HFFc6 (cell line): ENCODE measurements at regions not wholly inside any gene's neighbourhood (a gene's known extent, or its start where the extent isn't known, plus 50 kb on each side); places are given as distances from the start of the nearest gene placed in this dataset.
A peak's percentile ranks its signal among the peaks of the same experiment; 100 is the strongest.

Source experiments
- DNase-seq: peaks from one replicate; pipeline ENCODE4 v3.0.0-alpha.2; 2018
- H3K27ac Mint-ChIP-seq: 2 replicates; pipeline ENCODE4 v1.8.0; 2020; ENCODE audit warnings: mild to moderate bottlenecking, mixed read lengths
- H3K27me3 Mint-ChIP-seq: 2 replicates; pipeline ENCODE4 v1.8.0; 2021; ENCODE audit warnings: mild to moderate bottlenecking, moderate library complexity, mixed read lengths; ENCODE audit not compliant: insufficient read depth
- H3K36me3 Mint-ChIP-seq: 2 replicates; pipeline ENCODE4 v1.8.0; 2021; ENCODE audit warnings: low read depth, mixed read lengths
- H3K4me1 Mint-ChIP-seq: 2 replicates; pipeline ENCODE4 v1.8.0; 2020; ENCODE audit warnings: low read depth, mixed read lengths
- H3K4me3 Mint-ChIP-seq: 2 replicates; pipeline ENCODE4 v1.8.0; 2020; ENCODE audit warnings: mild to moderate bottlenecking, moderate library complexity, mixed read lengths
- H3K9me3 Mint-ChIP-seq: 2 replicates; pipeline ENCODE4 v1.8.0; 2020; ENCODE audit warnings: mild to moderate bottlenecking, mixed read lengths
- CTCF ChIP-seq: fragments of 200-600 bp; sonication (generic); IDR thresholded peaks from 2 replicates; pipeline ENCODE4 v1.5.0; 2021; ENCODE audit warnings: antibody characterized with exemption, mild to moderate bottlenecking

GRCh38 chr10:124175701-124176348 lies 82.4 kb upstream of the CHST15 start:
- Mint-ChIP-seq H3K9me3 (no peaks in the 10 kb centered on the region; the same call in 1 of the 2 replicates), H3K4me3 (no peak overlapping the region), H3K4me1 (no peaks in the 10 kb centered on the region; the same call in 1 of the 2 replicates), H3K27ac (no peak overlapping the region), H3K36me3 (no peaks in the 10 kb centered on the region), H3K27me3 (peaks cover 5% of the 10 kb centered on the region)
- DNase-seq: no peak
- TF ChIP-seq CTCF: no peak

- H3K4me1 Mint-ChIP-seq: no peaks in the 10 kb centered on the region; the same call in 1 of the 2 replicates
- peaks cover 7% of the 10 kb centered on the region for H3K27me3 Mint-ChIP-seq
Measured at GRCh38 chr10:124174673-124175645, 81.6 kb upstream of the CHST15 start.

GRCh38 chr10:124174071-124174566 lies 80.7 kb upstream of the CHST15 start:
- DNase-seq: no peak
- Mint-ChIP-seq H3K9me3 (no peaks in the 10 kb centered on the region; the same call in 1 of the 2 replicates), H3K4me3 (no peak overlapping the region), H3K4me1 (no peaks in the 10 kb centered on the region; the same call in 1 of the 2 replicates), H3K27me3 (peaks cover 10% of the 10 kb centered on the region), H3K27ac (no peak overlapping the region), H3K36me3 (no peaks in the 10 kb centered on the region)
- TF ChIP-seq CTCF: no peak

More at GRCh38 chr10:124174673-124175645, 81.6 kb upstream of the CHST15 start:
- Mint-ChIP-seq H3K4me3 (no peak overlapping the region), H3K9me3 (no peaks in the 10 kb centered on the region; the same call in 1 of the 2 replicates), H3K27ac (no peak overlapping the region; the same call in 1 of the 2 replicates), H3K36me3 (no peaks in the 10 kb centered on the region)
- peak; percentile 16 for DNase-seq
- TF ChIP-seq CTCF: no peak

- Mint-ChIP-seq H3K27me3 (peaks cover 11% of the 10 kb centered on the region), H3K36me3 (no peaks in the 10 kb centered on the region), H3K4me1 (no peaks in the 10 kb centered on the region; the same call in 1 of the 2 replicates), H3K27ac (no peak overlapping the region), H3K4me3 (no peak overlapping the region), H3K9me3 (no peaks in the 10 kb centered on the region; the same call in 1 of the 2 replicates)
- no peak for DNase-seq
- TF ChIP-seq CTCF: no peak
Measured at GRCh38 chr10:124173298-124173900, 80.0 kb upstream of the CHST15 start.
